A549 (cell line): ENCODE measurements at regions not wholly inside any gene's neighbourhood (a gene's known extent, or its start where the extent isn't known, plus 50 kb on each side); places are given as distances from the start of the nearest gene placed in this dataset.

ENCODE experiments used
- ATAC-seq, 2 experiments: fragments of 200-7000 bp in 1 of 2; fragments of >200 bp in 1 of 2; cut with Nextera tagmentation in 1 of 2; cut with Tn5 transposase in 1 of 2; 3 replicates each; pipeline versions ENCODE4 v1.8.0 to v1.9.1; 2018 to 2020; ENCODE audit warnings: mild to moderate bottlenecking in 1 of 2, moderate library complexity in 1 of 2
- CTCF ChIA-PET: fragments of 300-600 bp; sonication (Branson Sonifier 250); formaldehyde crosslinking; extraction: SDS; loops from one replicate; lab custom pipeline; 2021; ENCODE audit warnings: antibody characterized with exemption, inconsistent platforms; lab: Yijun Ruan, JAX
- POLR2A ChIA-PET: fragments of 350-600 bp; formaldehyde crosslinking; extraction: SDS; loops from one replicate; lab custom pipeline; 2021; ENCODE audit warnings: antibody characterized with exemption, inconsistent platforms; lab: Yijun Ruan, JAX
- DNase-seq, 2 experiments: peaks; one replicate each; pipeline versions ENCODE4 v3.0.0 to v3.0.0-alpha.2; 2011 to 2016; ENCODE audit warnings: low read depth in 1 of 2, low spot score in 1 of 2
- FAIRE-seq: peaks from 2 replicates; lab custom pipeline; 2011; peaks lifted over from hg19 to GRCh38; lab: Jason Lieb, UNC
- H3K27ac ChIP-seq, 2 experiments: fragments of >200 bp; sonication (Bioruptor Twin); formaldehyde crosslinking; 3 replicates each; pipeline ENCODE4 v1.5.1; 2016 to 2017
- H3K4me1 ChIP-seq: fragments of >200 bp; sonication (Bioruptor Twin); formaldehyde crosslinking; 3 replicates; pipeline ENCODE4 v1.6.1; 2016
- H3K4me2 ChIP-seq: fragments of >200 bp; sonication (Bioruptor Twin); formaldehyde crosslinking; 3 replicates; pipeline ENCODE4 v1.6.1; 2016
- H3K4me3 ChIP-seq: fragments of >200 bp; sonication (Bioruptor Twin); formaldehyde crosslinking; 3 replicates; pipeline ENCODE4 v1.5.1; 2016
- H3K9me3 ChIP-seq: fragments of >200 bp; sonication (Bioruptor Twin); formaldehyde crosslinking; 3 replicates; pipeline ENCODE4 v1.6.1; 2016
- ATOH8 ChIP-seq: fragments of 250-450 bp; sonication (Bioruptor Pico); IDR thresholded peaks from 2 replicates; pipeline ENCODE4 v1.5.0; 2020; ENCODE audit warnings: low read depth, mild to moderate bottlenecking, moderate library complexity
- CBX2 ChIP-seq: fragments of 200-600 bp; sonication (generic); IDR thresholded peaks from 2 replicates; pipeline ENCODE4 v1.6.1; 2016; ENCODE audit warnings: low read depth, mild to moderate bottlenecking, borderline replicate concordance
- CBX8 ChIP-seq: fragments of 200-600 bp; sonication (generic); IDR thresholded peaks from 2 replicates; pipeline ENCODE4 v1.6.1; 2016
- CEBPB ChIP-seq, 2 experiments: fragments of >200 bp in 1 of 2; sonication (Bioruptor Twin) in 1 of 2; formaldehyde crosslinking in 1 of 2; IDR thresholded peaks; 2 replicates each; pipeline ENCODE4 v1.6.1; 2012 to 2016
- CHD2 ChIP-seq: fragments of 150-350 bp; IDR thresholded peaks from 2 replicates; pipeline ENCODE4 v1.6.1; 2014; ENCODE audit warnings: low read length; ENCODE audit not compliant: partially characterized antibody
- E2F6 ChIP-seq: IDR thresholded peaks from 2 replicates; pipeline ENCODE4 v1.6.1; 2012; ENCODE audit warnings: low read depth, borderline replicate concordance
- EP300 ChIP-seq, 2 experiments: fragments of >200 bp; sonication (Bioruptor Twin); formaldehyde crosslinking; IDR thresholded peaks; 2 replicates in 1 of 2; 3 replicates in 1 of 2; pipeline ENCODE4 v1.6.1; 2016 to 2017
- ESRRA ChIP-seq: fragments of 150-350 bp; IDR thresholded peaks from 2 replicates; pipeline ENCODE4 v1.6.1; 2014; ENCODE audit warnings: mild to moderate bottlenecking, low read length, borderline replicate concordance
- FOSL2 ChIP-seq, 2 experiments: fragments of 450-650 bp in 1 of 2; fragments of >200 bp in 1 of 2; sonication (Bioruptor Twin) in 1 of 2; formaldehyde crosslinking; IDR thresholded peaks; 2 replicates each; pipeline versions ENCODE4 v1.5.0 to v1.6.1; 2016 to 2020; ENCODE audit warnings: mild to moderate bottlenecking in 1 of 2, moderate library complexity in 1 of 2
- HEYL ChIP-seq: fragments of 250-450 bp; sonication (Bioruptor Pico); IDR thresholded peaks from 2 replicates; pipeline ENCODE4 v1.8.0; 2021; ENCODE audit warnings: mild to moderate bottlenecking, moderate library complexity
- HOXA7 ChIP-seq: fragments of 250-450 bp; sonication (Bioruptor Pico); IDR thresholded peaks from 2 replicates; pipeline ENCODE4 v1.5.0; 2020; ENCODE audit warnings: mild to moderate bottlenecking, moderate library complexity
- HOXB5 ChIP-seq: fragments of 250-450 bp; sonication (Bioruptor Pico); IDR thresholded peaks from 2 replicates; pipeline ENCODE4 v1.5.0; 2020; ENCODE audit warnings: mild to moderate bottlenecking, moderate library complexity
- JUN ChIP-seq, 2 experiments: fragments of >200 bp; sonication (Bioruptor Twin); formaldehyde crosslinking; IDR thresholded peaks; 2 replicates in 1 of 2; 3 replicates in 1 of 2; pipeline ENCODE4 v1.6.1; 2016 to 2017
- JUNB ChIP-seq: fragments of >200 bp; sonication (Bioruptor Twin); formaldehyde crosslinking; IDR thresholded peaks from 2 replicates; pipeline ENCODE4 v1.6.1; 2016
- MYC ChIP-seq: IDR thresholded peaks from 2 replicates; pipeline ENCODE4 v1.6.1; 2012; ENCODE audit warnings: mild to moderate bottlenecking, inconsistent platforms, low read length, improper control_type of control experiment, borderline replicate concordance
- NPAS2 ChIP-seq: fragments of 250-450 bp; sonication (Bioruptor Pico); IDR thresholded peaks from 2 replicates; pipeline ENCODE4 v1.8.0; 2022; ENCODE audit warnings: mild to moderate bottlenecking, moderate library complexity, borderline replicate concordance
- PHF8 ChIP-seq: fragments of 200-600 bp; sonication (generic); IDR thresholded peaks from 2 replicates; pipeline ENCODE4 v1.6.1; 2016; ENCODE audit warnings: low read depth, mild to moderate bottlenecking, antibody characterized with exemption, moderate library complexity, borderline replicate concordance
- POLR2A ChIP-seq: IDR thresholded peaks from 2 replicates; pipeline ENCODE4 v1.6.1; 2012; ENCODE audit warnings: mild to moderate bottlenecking, low read length
- RAD21 ChIP-seq, 2 experiments: fragments of >200 bp in 1 of 2; sonication (Bioruptor Twin) in 1 of 2; formaldehyde crosslinking in 1 of 2; IDR thresholded peaks in 1 of 2; conservative IDR thresholded peaks in 1 of 2; 2 replicates in 1 of 2; 3 replicates in 1 of 2; pipeline ENCODE4 v1.6.1; 2012 to 2018; ENCODE audit warnings: inconsistent platforms in 1 of 2
- RARB ChIP-seq: fragments of 250-450 bp; sonication (Bioruptor Pico); IDR thresholded peaks from 2 replicates; pipeline ENCODE4 v1.8.0; 2021; ENCODE audit warnings: mild to moderate bottlenecking, moderate library complexity
- RNF2 ChIP-seq: fragments of 200-600 bp; sonication (generic); IDR thresholded peaks from 2 replicates; pipeline ENCODE4 v1.6.1; 2016; ENCODE audit warnings: low read depth, mild to moderate bottlenecking, antibody characterized with exemption, moderate library complexity, borderline replicate concordance
- SMC3 ChIP-seq: fragments of >200 bp; sonication (Bioruptor Twin); formaldehyde crosslinking; IDR thresholded peaks from 3 replicates; pipeline ENCODE4 v1.6.1; 2018; ENCODE audit warnings: inconsistent platforms
- ZNF302 ChIP-seq: fragments of 250-450 bp; sonication (Bioruptor Pico); IDR thresholded peaks from 2 replicates; pipeline ENCODE4 v1.9.0; 2021; ENCODE audit warnings: inconsistent platforms, mild to moderate bottlenecking, moderate library complexity
- WGBS: methylation state at CpG from one replicate; pipeline ENCODE4 v1.1.6; 2017; ENCODE audit errors: missing lambda C conversion rate; 5-methylcytosine and 5-hydroxymethylcytosine counted together

GRCh38 chr16:55955424-55955823, 80.3 kb upstream of the CES5A start (continued):
- TF ChIP-seq E2F6 = no peak
- no peak for TF ChIP-seq ZNF302
- no peak for TF ChIP-seq CEBPB (IDR thresholded peaks at IDR 0.05)

- WGBS = 55% methylated on average over 2 of the region's 2 CpGs
- no peaks in the 10 kb centered on the region for H3K4me1 ChIP-seq
- ChIA-PET CTCF (interaction anchor here (0.6 to 5.6 kb wide), 3 partner anchors 11 to 363 kb away, joined by 3 to 23 read pairs (median 7); no protein-coding TSS in a partner anchor), POLR2A (no interaction called here)
- DNase-seq (no peak), ATAC-seq (no peak), FAIRE-seq (no peak)
- H3K4me3 ChIP-seq = no peak overlapping the region
- no peaks in the 10 kb centered on the region; the same call in 2 of the 3 replicates for H3K9me3 ChIP-seq
- H3K4me2 ChIP-seq = no peak overlapping the region
- no peak overlapping the region for H3K27ac ChIP-seq
- TF ChIP-seq PHF8 (no peak), CBX8 (no peak), FOSL2 (IDR thresholded peaks at IDR 0.05) (no peak), FOSL2 (CRISPR knock-in tag; IDR thresholded peaks at IDR 0.05) (no peak), SMC3 (no peak), ESRRA (no peak), HEYL (CRISPR knock-in tag) (no peak), CHD2 (no peak), JUN (IDR thresholded peaks at IDR 0.05) (no peak), MYC (no peak)
- TF ChIP-seq, all 56 proteins: peak for 0
Measured at GRCh38 chr16:55954906-55955305, 79.7 kb upstream of the CES5A start.

GRCh38 chr16:55949518-55949917, 74.3 kb upstream of the CES5A start:
- H3K27ac ChIP-seq = no peak overlapping the region
- CTCF ChIA-PET = interaction anchor here (1.2 kb wide), 1 partner anchor 485 kb away, joined by 3 read pairs; no protein-coding TSS in a partner anchor
- no peak for TF ChIP-seq POLR2A
- TF ChIP-seq CBX2 = no peak
- no peak for TF ChIP-seq RAD21 (conservative IDR thresholded peaks at IDR 0.05 in 1 of 2, IDR thresholded peaks at IDR 0.05 in 1 of 2)
- no peak for TF ChIP-seq JUN (IDR thresholded peaks at IDR 0.05)
- TF ChIP-seq EP300 (IDR thresholded peaks at IDR 0.05) = no peak
- TF ChIP-seq RNF2 = no peak
- no peak for TF ChIP-seq JUNB
- TF ChIP-seq CEBPB (IDR thresholded peaks at IDR 0.05) = no peak
- TF ChIP-seq NPAS2 (CRISPR knock-in tag) = no peak
- no peak for TF ChIP-seq HOXA7
- TF ChIP-seq, all 56 proteins: peak for 0
- POLR2A ChIA-PET = no interaction called here
- no peak overlapping the region for H3K4me3 ChIP-seq
- no peak overlapping the region for H3K4me2 ChIP-seq
- ATAC-seq (peak in 1 of 2 experiments; percentile 46; a peak in 3 of 6 replicates), FAIRE-seq (no peak), DNase-seq (peak in 1 of 2 experiments; percentile 34)
- H3K4me1 ChIP-seq = no peaks in the 10 kb centered on the region
- H3K9me3 ChIP-seq = no peaks in the 10 kb centered on the region; the same call in 2 of the 3 replicates
- 8% methylated on average over 1 of the region's 1 CpG for WGBS

- DNase-seq (no peak), ATAC-seq (no peak), FAIRE-seq (no peak)
- H3K9me3 ChIP-seq = no peaks in the 10 kb centered on the region; the same call in 2 of the 3 replicates
- H3K27ac ChIP-seq = no peak overlapping the region
- POLR2A ChIA-PET = no interaction called here
- 30% methylated on average over 6 of the region's 6 CpGs for WGBS
- no peak overlapping the region for H3K4me2 ChIP-seq
- no peak overlapping the region for H3K4me3 ChIP-seq
- CTCF ChIA-PET = interaction anchor here (1.2 to 1.4 kb wide), 2 partner anchors 370 to 483 kb away, joined by 3 to 7 read pairs; no protein-coding TSS in a partner anchor
- H3K4me1 ChIP-seq = no peaks in the 10 kb centered on the region
- TF ChIP-seq ATOH8 (no peak), RARB (CRISPR knock-in tag) (no peak), HOXB5 (CRISPR knock-in tag) (no peak)
Measured at GRCh38 chr16:55948230-55948629, 73.1 kb upstream of the CES5A start.
